GM12878 (cell line): ENCODE measurements at regions not wholly inside any gene's neighbourhood (a gene's known extent, or its start where the extent isn't known, plus 50 kb on each side); places are given as distances from the start of the nearest gene placed in this dataset.

ENCODE experiments used
- ATAC-seq: fragments of 200-7000 bp; cut with Tn5 transposase; 3 replicates; pipeline ENCODE4 v1.9.1; 2020; ENCODE audit warnings: mild to moderate bottlenecking, moderate library complexity
- BruUV-seq: library from RNA; stranded (reverse); fragments of 400-500 nt; replicated peaks from 2 replicates; lab custom pipeline; 2021; lab: Mats Ljungman, UMichigan
- CTCF ChIA-PET: fragments of 300-600 bp; sonication (Branson Sonifier 250); formaldehyde crosslinking; extraction: SDS; loops from one replicate; lab custom pipeline; 2021; ENCODE audit warnings: inconsistent platforms; lab: Yijun Ruan, JAX
- POLR2A ChIA-PET: fragments of 350-600 bp; formaldehyde crosslinking; extraction: SDS; loops from one replicate; lab custom pipeline; 2021; ENCODE audit warnings: inconsistent platforms; lab: Charles Lee
- RAD21 ChIA-PET: fragments of 300-600 bp; sonication (Branson Sonifier 250); formaldehyde crosslinking; loops from one replicate; lab custom pipeline; 2023; ENCODE audit warnings: antibody characterized with exemption; ENCODE audit not compliant: unreplicated experiment; lab: Charles Lee
- SMC1A ChIA-PET: fragments of 300-600 bp; sonication (Branson Sonifier 250); formaldehyde crosslinking; loops from one replicate; lab custom pipeline; 2023; ENCODE audit not compliant: unreplicated experiment, uncharacterized antibody; lab: Charles Lee
- DNase-seq: peaks from one replicate; pipeline ENCODE4 v3.0.0-alpha.2; 2011; ENCODE audit warnings: low read depth, low spot score
- FAIRE-seq: peaks from 3 replicates; lab custom pipeline; 2011; peaks lifted over from hg19 to GRCh38; lab: Jason Lieb, UNC
- H2AFZ ChIP-seq: 2 replicates; pipeline ENCODE4 v1.6.0; 2011; ENCODE audit warnings: low read depth, low read length, control low read depth; ENCODE audit not compliant: control insufficient read depth
- H3K27ac ChIP-seq: 2 replicates; pipeline ENCODE4 v1.5.1; 2011; ENCODE audit warnings: control low read depth; ENCODE audit not compliant: control insufficient read depth, insufficient read depth
- H3K27me3 ChIP-seq, 2 experiments: replicated peaks in 1 of 2; 2 replicates each; pipeline versions ENCODE4 v1.6.0 to v1.6.1; 2011; ENCODE audit warnings: low read length in 1 of 2; ENCODE audit not compliant: control insufficient read depth in 2 of 2, insufficient read depth in 2 of 2
- H3K36me3 ChIP-seq, 2 experiments: 2 replicates each; pipeline ENCODE4 v1.5.1; 2011; ENCODE audit warnings: low read length in 1 of 2; ENCODE audit not compliant: control insufficient read depth in 2 of 2, insufficient read depth in 2 of 2
- H3K4me1 ChIP-seq: 2 replicates; pipeline ENCODE4 v1.6.1; 2011; ENCODE audit warnings: mild to moderate bottlenecking, low read length, moderate library complexity, mixed read lengths; ENCODE audit not compliant: control insufficient read depth, insufficient read depth
- H3K4me2 ChIP-seq: 2 replicates; pipeline ENCODE4 v1.6.0; 2011; ENCODE audit warnings: control low read depth; ENCODE audit not compliant: control insufficient read depth, insufficient read depth
- H3K4me3 ChIP-seq: fragments of 200-600 bp; sonication (generic); 2 replicates; pipeline ENCODE4 v1.5.1; 2016
- H3K79me2 ChIP-seq: 2 replicates; pipeline ENCODE4 v1.6.0; 2011; ENCODE audit warnings: low read length; ENCODE audit not compliant: control insufficient read depth, insufficient read depth
- H3K9ac ChIP-seq: 2 replicates; pipeline ENCODE4 v1.8.0; 2011; ENCODE audit warnings: low read length, control low read depth, mixed read lengths; ENCODE audit not compliant: control insufficient read depth, insufficient read depth
- H3K9me3 ChIP-seq: replicated peaks from 3 replicates; pipeline ENCODE4 v1.5.1; 2011; ENCODE audit warnings: mild to moderate bottlenecking, low read length; ENCODE audit not compliant: control insufficient read depth, insufficient read depth
- H4K20me1 ChIP-seq: 2 replicates; pipeline ENCODE4 v1.6.0; 2011; ENCODE audit not compliant: control insufficient read depth, insufficient read depth
- ATF7 ChIP-seq: fragments of 450-650 bp; IDR thresholded peaks from 2 replicates; pipeline ENCODE4 v1.6.1; 2016; ENCODE audit warnings: low read depth, mild to moderate bottlenecking
- BRCA1 ChIP-seq: IDR thresholded peaks from 2 replicates; pipeline ENCODE4 v1.6.1; 2011; ENCODE audit warnings: low read depth, low read length, improper control_type of control experiment
- CEBPB ChIP-seq, 2 experiments: fragments of 150-350 bp in 1 of 2; IDR thresholded peaks; 2 replicates each; pipeline ENCODE4 v1.6.1; 2012 to 2014; ENCODE audit warnings: low read depth in 2 of 2, low read length in 2 of 2, borderline replicate concordance in 1 of 2, inconsistent platforms in 1 of 2
- CEBPZ ChIP-seq: fragments of 150-350 bp; IDR thresholded peaks from 2 replicates; pipeline ENCODE4 v1.6.1; 2016; ENCODE audit warnings: low read depth, low read length
- CHD1 ChIP-seq: IDR thresholded peaks from 2 replicates; pipeline ENCODE4 v1.6.1; 2012; ENCODE audit warnings: low read depth, low read length, improper control_type of control experiment
- EP300 ChIP-seq, 2 experiments: fragments of 150-350 bp in 1 of 2; IDR thresholded peaks; 2 replicates each; pipeline ENCODE4 v1.6.1; 2011 to 2012; ENCODE audit warnings: low read depth in 2 of 2, low read length in 2 of 2, borderline replicate concordance in 1 of 2, improper control_type of control experiment in 1 of 2, inconsistent platforms in 1 of 2; ENCODE audit not compliant: control insufficient read depth in 1 of 2
- HDAC2 ChIP-seq: fragments of 200-600 bp; sonication (generic); IDR thresholded peaks from 2 replicates; pipeline ENCODE4 v1.6.1; 2017
- HDAC6 ChIP-seq: fragments of 200-600 bp; sonication (generic); IDR thresholded peaks from one replicate; pipeline ENCODE4 v1.8.0; 2017; ENCODE audit warnings: antibody characterized with exemption; ENCODE audit not compliant: unreplicated experiment
- IKZF1 ChIP-seq: fragments of 450-650 bp; conservative IDR thresholded peaks from 2 replicates; pipeline ENCODE4 v1.6.1; 2017; ENCODE audit warnings: antibody characterized with exemption, mild to moderate bottlenecking
- IKZF2 ChIP-seq, 2 experiments: fragments of 450-650 bp; IDR thresholded peaks; 2 replicates each; pipeline ENCODE4 v1.6.1; 2017; ENCODE audit warnings: mild to moderate bottlenecking in 2 of 2, moderate library complexity in 2 of 2
- KAT2A ChIP-seq: conservative IDR thresholded peaks from 2 replicates; pipeline ENCODE4 v1.6.1; 2011; ENCODE audit warnings: low read depth, low read length; ENCODE audit not compliant: control insufficient read depth
- MXI1 ChIP-seq: fragments of 150-350 bp; IDR thresholded peaks from 2 replicates; pipeline ENCODE4 v1.6.1; 2011; ENCODE audit warnings: low read depth, mild to moderate bottlenecking, inconsistent platforms, low read length, improper control_type of control experiment
- MYB ChIP-seq: fragments of 150-350 bp; IDR thresholded peaks from 2 replicates; pipeline ENCODE4 v1.6.1; 2014; ENCODE audit warnings: mild to moderate bottlenecking, low read depth, low read length, borderline replicate concordance
- NFIC ChIP-seq: IDR thresholded peaks from 2 replicates; pipeline ENCODE4 v1.6.1; 2012; ENCODE audit warnings: low read depth, mild to moderate bottlenecking, inconsistent platforms, low read length, moderate library complexity
- POLR2AphosphoS5 ChIP-seq: IDR thresholded peaks from 2 replicates; pipeline ENCODE4 v1.6.1; 2011; ENCODE audit warnings: mild to moderate bottlenecking, low read length, inconsistent platforms
- RBBP5 ChIP-seq: fragments of 200-600 bp; sonication (generic); conservative IDR thresholded peaks from 2 replicates; pipeline ENCODE4 v1.6.1; 2016
- SMAD1 ChIP-seq: fragments of 450-650 bp; IDR thresholded peaks from 2 replicates; pipeline ENCODE4 v1.6.1; 2018; ENCODE audit warnings: mild to moderate bottlenecking, low read depth; ENCODE audit not compliant: partially characterized antibody
- SMARCA5 ChIP-seq: fragments of 450-650 bp; IDR thresholded peaks from 2 replicates; pipeline ENCODE4 v1.6.1; 2017; ENCODE audit warnings: mild to moderate bottlenecking
- STAT3 ChIP-seq: IDR thresholded peaks from 2 replicates; pipeline ENCODE4 v1.6.1; 2011; ENCODE audit warnings: low read depth, low read length, improper control_type of control experiment
- TCF3 ChIP-seq: IDR thresholded peaks from 2 replicates; pipeline ENCODE4 v1.6.1; 2012; ENCODE audit warnings: low read depth, mild to moderate bottlenecking, low read length, borderline replicate concordance; ENCODE audit not compliant: insufficient read depth
- YBX1 ChIP-seq: fragments of 450-650 bp; IDR thresholded peaks from 2 replicates; pipeline ENCODE4 v1.6.1; 2016; ENCODE audit warnings: antibody characterized with exemption
- ZSCAN29 ChIP-seq: fragments of 450-650 bp; IDR thresholded peaks from 2 replicates; pipeline ENCODE4 v1.6.1; 2017; ENCODE audit warnings: mild to moderate bottlenecking, moderate library complexity
- ZZZ3 ChIP-seq: IDR thresholded peaks from 2 replicates; pipeline ENCODE4 v1.6.1; 2011; ENCODE audit warnings: low read depth; ENCODE audit not compliant: control insufficient read depth, insufficient read length
- WGBS: methylation state at CpG from one replicate; pipeline ENCODE4 v1.1.6; 2016; ENCODE audit warnings: low lambda C conversion rate; ENCODE audit not compliant: insufficient replicate concordance, insufficient coverage; ENCODE audit errors: missing lambda C conversion rate; 5-methylcytosine and 5-hydroxymethylcytosine counted together
- in situ Hi-C: fragments of 300-500 bp; cut with MboI; formaldehyde crosslinking; loops from 9 replicates; pipeline ENCODE4 v1.14.3; 2018; ENCODE audit warnings: mixed read lengths
- intact Hi-C: fragments of 100-400 bp; cut with micrococcal nuclease; formaldehyde crosslinking; loops from one replicate; pipeline ENCODE4 v1.14.2; 2022; ENCODE audit not compliant: unreplicated experiment

DNA sequence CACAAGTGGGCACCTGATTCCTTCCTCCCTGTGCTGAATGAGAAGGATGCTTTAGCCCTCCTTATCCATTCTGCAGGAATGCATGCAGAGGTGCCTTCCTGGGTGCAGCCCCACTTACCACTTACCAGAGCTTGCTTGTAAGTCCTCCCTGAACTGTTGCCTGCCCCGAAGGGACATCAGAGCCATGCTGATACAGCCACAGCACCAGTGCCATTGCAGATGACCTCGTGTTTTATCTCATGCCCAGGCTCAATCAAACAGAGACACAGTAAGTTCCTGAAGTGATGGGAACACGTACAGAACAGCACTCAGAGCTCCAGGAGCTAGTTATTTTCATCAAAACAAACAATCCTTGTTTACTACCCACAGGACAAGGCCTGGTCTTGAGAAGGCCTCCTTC lies 81.9 kb downstream of the ATP1A1 start:
- WGBS, result 6% methylated on average over 3 of the region's 3 CpGs
- no peak for FAIRE-seq
- CTCF ChIA-PET, result interaction anchor here (0.8 to 1.1 kb wide), 2 partner anchors 30 to 96 kb away, joined by 4 read pairs; no protein-coding TSS in a partner anchor

GRCh38 chr1:116455509-116455908 lies 82.5 kb downstream of the ATP1A1 start:
- in situ Hi-C loops (no loop called here), intact Hi-C loops (no loop called here)
- no peaks in the 10 kb centered on the region for H3K27me3 ChIP-seq
- ATAC-seq (no peak), FAIRE-seq (no peak), DNase-seq (no peak)
- H3K4me2 ChIP-seq, result no peak overlapping the region
- no TSS peak for BruUV-seq
- ChIA-PET RAD21 (interaction anchor here (0.9 kb wide), 1 partner anchor 44 kb away, joined by 6 read pairs; no protein-coding TSS in a partner anchor), SMC1A (interaction anchor here (0.7 to 1.5 kb wide), 3 partner anchors 30 to 296 kb away, joined by 3 to 4 read pairs (median 3); no protein-coding TSS in a partner anchor), POLR2A (no interaction called here), CTCF (interaction anchor here (0.8 to 1.1 kb wide), 2 partner anchors 30 to 96 kb away, joined by 4 read pairs; no protein-coding TSS in a partner anchor)
- TF ChIP-seq SMAD1 (no peak), SMARCA5 (no peak), CEBPZ (no peak), BRCA1 (no peak), TCF3 (no peak)
- H2AFZ ChIP-seq, result no peak overlapping the region
- no peaks in the 10 kb centered on the region for H3K36me3 ChIP-seq
- H4K20me1 ChIP-seq, result no peaks in the 10 kb centered on the region
- no peaks in the 10 kb centered on the region for H3K4me1 ChIP-seq
- H3K27ac ChIP-seq, result no peak overlapping the region
- H3K4me3 ChIP-seq, result no peak overlapping the region
- no peaks in the 10 kb centered on the region for H3K9me3 ChIP-seq
- H3K79me2 ChIP-seq, result no peaks in the 10 kb centered on the region
- WGBS, result 72% methylated on average over 3 of the region's 3 CpGs
- H3K9ac ChIP-seq, result no peak overlapping the region

More for the DNA sequence above, 81.9 kb downstream of the ATP1A1 start:
- Histone ChIP-seq H3K4me2 (no peak overlapping the region), H3K27me3 (no peaks in the 10 kb centered on the region), H3K4me3 (no peak overlapping the region), H4K20me1 (no peaks in the 10 kb centered on the region), H3K27ac (no peak overlapping the region), H3K79me2 (no peaks in the 10 kb centered on the region), H3K4me1 (no peaks in the 10 kb centered on the region), H3K9me3 (no peaks in the 10 kb centered on the region), H3K9ac (no peak overlapping the region), H2AFZ (no peak overlapping the region), H3K36me3 (no peaks in the 10 kb centered on the region)
- ChIA-PET RAD21 (interaction anchor here (0.9 kb wide), 1 partner anchor 44 kb away, joined by 6 read pairs; no protein-coding TSS in a partner anchor), POLR2A (no interaction called here), SMC1A (interaction anchor here (0.7 to 1.5 kb wide), 3 partner anchors 30 to 295 kb away, joined by 3 to 4 read pairs (median 3); no protein-coding TSS in a partner anchor)
- in situ Hi-C loops (no loop called here), intact Hi-C loops (no loop called here)
- DNase-seq (no peak), ATAC-seq (no peak)
- no TSS peak for BruUV-seq
- TF ChIP-seq NFIC, result no peak
- TF ChIP-seq YBX1, result no peak
- TF ChIP-seq CHD1, result no peak
- TF ChIP-seq MXI1, result no peak
- TF ChIP-seq IKZF1, result no peak
- TF ChIP-seq ATF7, result no peak
- TF ChIP-seq MYB, result no peak
- no peak for TF ChIP-seq CEBPB (IDR thresholded peaks at IDR 0.05; ENCODE audit: borderline replicate concordance in 1 of 2, low read depth in 2 of 2, low read length in 2 of 2)
- no peak for TF ChIP-seq IKZF2 (IDR thresholded peaks at IDR 0.05)
- no peak for TF ChIP-seq ZZZ3
- no peak for TF ChIP-seq STAT3
- TF ChIP-seq ZSCAN29, result no peak
- no peak for TF ChIP-seq HDAC6
- TF ChIP-seq KAT2A, result no peak
- TF ChIP-seq EP300 (IDR thresholded peaks at IDR 0.05; ENCODE audit: borderline replicate concordance in 1 of 2, control insufficient read depth in 1 of 2, low read depth in 2 of 2, low read length in 2 of 2), result no peak
- no peak for TF ChIP-seq RBBP5
- no peak for TF ChIP-seq BRCA1
- no peak for TF ChIP-seq POLR2AphosphoS5
- no peak for TF ChIP-seq HDAC2
